ENCODE measurements at regions not wholly inside any gene's neighbourhood (a gene's known extent, or its start where the extent isn't known, plus 50 kb on each side); places are given as distances from the start of the nearest gene placed in this dataset.
"Not testable (repeated sequence)": the region's sequence is repeated elsewhere in the genome, so short reads cannot be mapped to it uniquely, and the experiment has no call there.

DNA sequence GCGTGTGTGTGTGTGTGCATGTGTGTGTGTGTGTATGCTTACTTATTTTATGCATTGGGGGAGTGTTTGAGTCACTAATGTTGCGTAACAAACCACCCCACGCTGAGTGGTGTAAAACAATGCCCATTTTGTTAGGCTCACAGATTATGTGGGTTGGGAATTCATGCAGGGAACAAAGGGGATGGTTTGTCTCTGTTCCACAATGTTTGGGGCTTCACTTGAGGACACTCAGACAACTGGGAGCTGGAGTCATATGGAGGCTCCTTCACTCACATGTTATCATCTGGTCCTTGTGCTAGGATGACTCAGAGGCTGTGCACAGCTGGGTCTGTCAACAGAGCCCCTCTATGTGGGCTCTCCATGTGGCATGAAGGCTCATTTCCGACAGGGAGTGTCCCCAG lies 51.3 kb upstream of the LARGE1 start:
- no peak for DNase-seq

DNA sequence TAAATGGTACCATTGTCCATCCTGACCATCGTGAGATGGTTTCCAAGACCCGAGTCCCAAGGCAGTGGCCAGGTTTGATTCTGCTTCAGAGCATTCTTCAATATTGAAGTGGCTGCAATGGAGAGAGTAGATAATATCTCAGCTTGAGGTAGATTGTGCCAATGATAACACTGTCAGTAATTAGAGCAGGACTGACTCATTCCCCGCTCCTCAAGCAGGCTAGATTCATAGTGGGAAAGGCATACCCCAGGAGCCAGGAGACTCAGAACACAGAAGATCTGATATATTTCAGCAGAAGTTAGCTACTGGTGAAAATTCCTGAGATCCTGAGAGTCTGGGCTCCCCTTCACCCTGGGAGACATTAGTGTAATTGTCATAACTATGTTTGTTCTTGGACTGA lies 55.6 kb upstream of the LARGE1 start:
- no peak for DNase-seq

DNA sequence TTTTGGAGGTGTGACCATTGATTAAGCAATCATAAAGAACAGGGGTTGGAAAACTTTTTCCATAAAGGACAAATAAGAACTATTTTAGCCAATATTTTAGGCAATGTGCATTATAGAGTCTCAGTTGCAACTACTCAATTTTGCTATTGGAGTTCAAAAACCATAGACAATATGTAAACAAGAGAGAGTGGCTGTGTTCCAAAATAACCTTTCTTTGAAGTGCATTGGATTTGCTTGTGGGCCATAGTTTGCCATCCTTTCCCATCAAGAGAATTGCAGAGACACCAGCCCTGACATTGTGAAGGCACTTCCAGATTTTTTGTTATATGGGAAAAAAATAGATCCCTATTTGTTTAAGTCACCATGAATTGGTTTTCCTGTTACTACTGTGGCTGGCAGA lies 63.3 kb upstream of the LARGE1 start:
- DNase-seq = no peak

DNA sequence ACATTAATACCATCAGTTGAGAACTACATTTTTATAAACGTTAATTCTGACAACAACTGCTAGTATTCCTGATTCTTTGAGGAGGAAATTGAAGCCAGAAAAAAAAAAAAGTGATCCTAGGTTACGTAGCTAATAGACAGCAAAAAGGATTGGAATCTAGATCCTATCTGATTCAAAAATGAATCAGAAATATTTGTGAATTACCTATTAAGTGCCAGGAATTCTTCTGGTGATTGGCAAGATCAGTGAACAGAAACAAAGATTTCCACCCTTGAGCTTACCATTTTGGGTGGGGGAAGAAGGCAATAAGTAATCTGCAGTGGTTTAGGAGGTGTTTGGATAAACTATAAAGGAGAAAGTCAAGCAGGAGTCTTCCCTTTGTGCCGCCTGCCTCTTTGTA lies 63.9 kb upstream of the LARGE1 start:
- no peak for DNase-seq

DNA sequence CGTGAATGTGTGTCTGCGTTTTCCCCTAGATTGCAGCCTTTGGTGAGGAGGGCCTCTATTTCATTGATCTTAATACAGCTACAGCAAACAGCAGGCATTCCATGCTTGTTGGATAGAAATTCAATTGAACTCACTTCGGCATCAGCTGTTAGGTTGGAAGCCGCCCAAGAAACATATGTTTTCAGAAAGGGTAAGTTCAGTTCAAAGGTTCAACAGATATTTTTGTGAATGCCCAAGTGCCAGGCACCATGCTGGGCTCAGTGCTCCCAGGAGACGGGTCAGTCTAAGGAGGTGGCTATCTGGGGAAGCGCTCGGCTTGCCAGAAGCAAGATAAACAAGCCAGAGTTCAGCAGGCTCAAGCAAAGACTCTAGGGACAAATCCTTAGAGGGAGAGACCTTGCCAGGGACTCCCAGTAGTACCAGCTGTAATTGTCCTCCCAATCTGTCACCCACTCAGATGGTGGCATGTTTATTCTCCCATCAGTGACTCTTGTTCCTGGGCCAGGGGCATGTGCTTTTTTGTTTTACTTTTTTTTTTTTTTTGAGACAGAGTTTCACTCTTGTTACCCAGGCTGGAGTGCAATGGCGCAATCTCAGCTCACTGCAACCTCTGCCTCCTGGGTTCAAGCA lies 64.5 kb upstream of the LARGE1 start:
- DNase-seq = no peak

DNA sequence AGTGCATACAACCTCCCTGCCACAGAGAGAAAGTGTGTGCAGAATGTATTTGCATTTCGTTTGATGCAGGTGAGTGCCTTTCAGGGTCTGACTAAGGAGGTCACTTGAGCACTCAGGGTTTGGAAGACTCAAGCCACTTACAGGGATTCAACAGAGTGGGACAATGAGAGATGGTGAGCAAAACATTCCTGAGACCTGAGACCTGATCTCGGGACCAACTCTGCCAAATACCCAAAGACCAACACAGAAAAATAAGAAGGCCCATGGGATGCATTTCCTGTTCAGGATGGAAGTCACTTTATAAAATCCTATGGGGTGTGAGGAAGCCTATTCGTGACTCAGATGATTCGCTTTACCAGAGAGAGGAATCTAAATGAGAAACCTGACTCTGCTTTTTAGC lies 65.2 kb upstream of the LARGE1 start:
- DNase-seq = no peak

DNA sequence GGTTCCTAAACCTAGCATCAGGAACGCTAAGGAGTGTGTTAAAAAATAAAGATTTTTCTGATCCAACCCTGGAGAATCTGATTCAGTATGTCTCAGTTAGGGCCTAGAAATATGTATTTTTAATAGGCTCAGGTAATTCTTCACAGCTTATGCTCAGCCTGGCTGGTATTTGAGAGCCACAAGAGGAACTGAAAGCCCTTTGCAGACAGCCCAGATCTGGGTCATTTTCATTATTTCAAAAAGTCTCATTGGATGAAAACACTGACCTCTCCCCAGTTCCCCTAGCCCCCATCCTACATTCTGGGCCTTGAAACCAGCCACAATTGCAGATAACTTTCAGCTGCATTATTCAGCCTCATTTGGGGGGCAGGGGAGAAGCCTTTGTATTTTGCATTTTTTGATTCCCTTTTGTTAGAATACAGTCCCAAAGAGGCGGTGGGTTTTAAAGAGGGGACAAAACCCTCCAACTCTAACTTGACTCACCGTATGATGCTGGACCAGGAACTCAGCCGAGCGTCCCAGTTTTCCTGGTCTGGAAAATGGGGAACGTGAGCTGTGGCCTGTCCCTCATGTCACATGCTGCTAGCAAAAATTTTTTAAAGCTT lies 66.0 kb upstream of the LARGE1 start:
- no peak for DNase-seq

DNA sequence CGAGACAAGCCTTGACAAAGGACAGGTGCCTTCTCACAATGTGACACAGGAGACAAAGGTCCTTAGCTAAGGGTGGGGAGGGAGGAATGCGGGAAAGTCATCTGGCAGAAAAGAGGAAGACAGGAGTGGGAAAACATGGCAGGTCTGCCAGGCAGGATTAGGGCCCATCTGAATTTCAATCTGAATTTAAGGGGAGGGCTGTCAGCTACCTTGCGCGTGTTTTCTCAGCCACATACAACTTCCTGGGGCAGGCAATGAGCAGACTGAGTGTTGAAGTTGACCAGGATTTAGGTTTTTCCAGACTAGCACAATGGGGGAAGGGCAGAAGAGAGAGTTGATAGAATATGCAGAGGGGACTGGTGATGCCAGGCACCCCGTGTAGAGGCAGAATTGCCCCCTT lies 66.7 kb upstream of the LARGE1 start:
- DNase-seq = no peak

DNA sequence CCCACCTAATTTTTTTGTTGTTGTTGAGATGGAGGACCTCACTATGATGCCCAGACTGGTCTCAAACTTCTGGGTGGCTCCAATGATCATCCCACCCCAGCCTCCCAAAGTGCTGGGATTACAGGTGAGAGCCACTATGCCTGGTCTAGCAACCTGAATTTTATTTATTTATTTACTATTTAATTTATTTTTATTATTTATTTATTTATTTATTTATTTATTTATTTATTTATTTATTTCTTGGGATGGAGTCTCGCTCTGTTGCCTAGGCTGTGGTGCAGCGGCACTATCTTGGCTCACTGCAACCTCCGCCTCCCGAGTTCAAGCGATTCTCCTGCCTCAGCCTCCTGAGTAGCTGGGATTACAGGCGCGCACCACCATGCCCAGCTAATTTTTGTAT lies 69.0 kb upstream of the LARGE1 start:
- DNase-seq = not testable (repeated sequence)

DNA sequence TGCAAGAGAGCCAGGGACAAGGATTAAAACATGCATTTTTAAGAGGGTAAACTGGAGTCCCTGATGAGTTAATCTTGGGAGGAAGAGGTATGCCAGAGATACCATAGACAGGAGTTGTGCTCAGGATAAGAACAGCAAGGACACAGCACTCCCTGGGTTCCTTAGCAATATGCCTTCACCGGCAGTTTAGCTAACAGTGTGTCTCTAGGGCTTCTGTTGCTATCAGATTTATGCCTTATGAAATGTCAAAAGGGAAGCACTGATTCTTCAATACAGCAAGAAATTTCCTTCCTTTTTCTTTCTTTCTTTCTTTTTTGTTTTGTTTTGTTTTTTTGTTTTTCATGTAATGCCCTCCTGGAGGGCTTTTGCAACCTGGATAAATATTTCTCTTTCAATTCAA lies 71.3 kb upstream of the LARGE1 start:
- DNase-seq = no peak

DNA sequence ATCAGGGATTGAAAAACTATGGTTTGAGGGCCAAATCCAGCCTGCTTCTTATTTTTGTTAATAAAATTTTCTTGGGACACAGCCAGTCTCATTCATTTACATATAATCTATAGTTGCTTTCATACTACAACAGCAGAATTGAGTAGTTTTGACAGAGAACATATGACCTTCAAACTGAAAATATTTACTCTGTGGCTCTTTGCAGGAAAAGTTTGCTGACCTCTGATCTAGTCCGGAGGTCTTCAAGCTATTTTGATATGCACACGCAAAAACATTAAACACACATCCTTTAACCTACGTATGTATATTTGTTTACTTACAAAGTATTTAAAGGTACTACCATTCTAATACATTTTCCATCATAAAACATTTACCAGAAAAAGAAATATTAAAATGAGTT lies 76.5 kb upstream of the LARGE1 start:
- DNase-seq = no peak

DNA sequence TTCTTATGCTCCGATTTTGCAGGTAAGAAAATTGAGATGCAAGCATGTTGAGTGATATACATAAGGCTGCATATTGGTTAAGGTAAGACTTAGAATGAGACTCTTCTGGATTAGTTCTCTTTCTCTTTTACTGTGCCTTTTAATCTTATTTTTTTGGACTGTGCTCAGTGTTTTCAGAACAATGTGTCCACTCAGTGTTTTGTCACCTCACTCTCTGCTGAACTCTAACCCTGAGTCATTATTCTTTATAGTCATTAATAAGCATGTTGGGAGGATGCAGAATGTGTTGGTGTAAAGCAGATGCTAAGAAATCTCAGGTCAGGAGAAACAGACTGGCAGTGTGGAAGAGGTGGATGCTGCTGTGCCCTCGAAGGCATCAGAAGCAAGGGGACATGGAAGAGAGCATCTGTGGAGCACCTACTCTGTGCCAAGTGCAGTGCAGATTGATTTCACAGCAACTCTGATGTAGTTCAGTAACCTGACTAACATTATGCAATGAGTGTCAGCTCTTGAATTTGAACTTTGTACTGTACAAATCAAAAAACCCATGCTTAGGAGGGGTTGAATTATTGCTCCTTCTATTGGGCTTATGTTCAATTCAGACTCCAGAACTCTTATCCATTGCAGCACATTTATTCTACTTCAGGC lies 80.7 kb upstream of the LARGE1 start:
- no peak for DNase-seq

DNA sequence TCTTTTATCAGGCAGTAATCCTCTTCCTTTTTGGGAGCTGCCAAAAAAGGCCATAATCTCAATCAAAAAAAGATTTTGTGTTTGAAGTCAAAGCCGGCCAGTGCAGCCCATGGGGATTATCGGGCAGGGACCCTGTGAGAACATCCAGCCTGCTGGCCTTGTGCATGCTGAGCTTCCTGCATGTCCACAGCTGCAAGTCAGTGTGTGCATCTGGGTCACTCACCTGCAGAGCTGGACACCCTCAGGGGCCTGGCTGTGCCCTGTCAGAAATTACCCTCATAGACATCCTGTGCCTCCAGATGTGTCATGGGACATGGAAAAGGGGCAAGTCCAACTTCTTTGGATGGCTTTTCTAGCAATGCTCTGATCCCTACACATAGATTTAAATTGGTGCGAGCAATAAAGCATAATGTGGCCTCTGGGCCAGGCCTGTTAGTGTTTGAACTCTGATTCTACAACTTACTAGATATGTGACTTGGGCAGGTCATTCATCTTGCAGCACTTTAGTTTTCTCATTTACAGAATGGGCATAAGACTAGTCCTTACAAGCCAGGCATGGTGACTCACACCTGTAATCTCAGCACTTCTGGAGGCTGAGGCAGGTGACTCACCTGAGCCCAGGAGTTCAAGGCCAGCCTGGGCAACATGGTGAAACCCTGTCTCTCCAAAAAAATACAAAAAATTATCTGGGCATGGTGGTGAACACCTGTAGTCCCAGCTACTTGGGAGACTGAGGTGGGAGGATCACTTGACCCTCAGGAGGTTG lies 81.6 kb upstream of the LARGE1 start:
- no peak for DNase-seq

DNA sequence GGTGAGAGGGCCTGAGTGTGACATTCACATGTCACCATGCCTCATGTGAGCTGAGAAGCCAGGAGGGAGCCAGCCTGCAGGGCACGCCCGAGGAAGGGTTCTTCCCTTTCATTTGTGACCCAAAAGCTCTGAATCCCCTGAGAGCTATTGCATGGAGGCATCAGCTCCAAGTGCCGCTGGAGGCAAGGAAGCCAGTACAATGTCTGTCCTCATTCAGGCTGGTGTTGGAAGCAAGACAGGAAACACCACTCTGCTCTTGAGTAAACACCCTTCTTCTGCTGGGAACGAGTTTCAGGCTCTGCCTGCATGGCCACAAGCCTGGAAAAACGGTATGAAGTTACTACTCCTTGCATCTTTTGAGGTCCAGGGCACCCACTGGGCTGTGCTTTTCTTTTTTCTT lies 83.8 kb upstream of the LARGE1 start:
- no peak for DNase-seq

DNA sequence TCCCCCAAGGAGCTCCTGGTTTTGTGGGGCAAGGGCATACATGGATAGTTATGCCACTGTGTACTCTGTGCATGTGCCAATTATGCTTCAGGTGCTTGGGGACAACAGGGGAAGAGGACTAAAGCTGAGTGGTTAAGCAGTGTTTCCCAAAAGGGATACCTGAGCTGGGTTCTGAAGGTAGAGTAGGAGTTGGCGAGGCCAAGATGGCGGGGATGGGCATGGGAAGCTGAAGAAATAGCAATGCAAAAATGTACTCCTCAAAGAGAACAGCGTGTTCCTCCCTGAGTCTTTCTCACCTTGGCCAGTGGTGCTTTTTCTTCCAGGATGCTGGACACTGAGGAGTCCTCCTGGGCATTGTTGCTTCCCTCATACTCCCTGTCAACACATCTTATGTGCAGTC lies 90.0 kb upstream of the LARGE1 start:
- no peak for DNase-seq

DNA sequence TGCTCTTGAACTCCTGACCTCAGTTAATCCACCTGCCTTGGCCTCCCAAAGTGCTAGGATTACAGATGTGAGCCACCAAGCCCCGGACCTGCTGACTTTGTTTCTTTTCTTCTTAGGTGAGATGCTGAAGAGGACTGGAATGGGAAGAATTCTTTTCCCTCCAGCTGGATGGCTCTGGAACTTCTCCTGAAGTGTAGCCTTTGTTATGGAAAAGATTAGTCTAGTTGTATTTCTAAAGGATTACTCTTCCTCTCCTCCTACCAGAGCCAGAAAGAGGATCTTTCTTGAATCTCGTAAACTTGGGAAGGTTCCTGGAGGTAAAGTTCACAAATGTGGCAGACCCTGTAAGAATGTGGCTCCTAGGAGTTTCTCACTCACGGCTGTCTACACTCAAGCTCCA lies 95.4 kb upstream of the LARGE1 start:
- no peak for DNase-seq

DNA sequence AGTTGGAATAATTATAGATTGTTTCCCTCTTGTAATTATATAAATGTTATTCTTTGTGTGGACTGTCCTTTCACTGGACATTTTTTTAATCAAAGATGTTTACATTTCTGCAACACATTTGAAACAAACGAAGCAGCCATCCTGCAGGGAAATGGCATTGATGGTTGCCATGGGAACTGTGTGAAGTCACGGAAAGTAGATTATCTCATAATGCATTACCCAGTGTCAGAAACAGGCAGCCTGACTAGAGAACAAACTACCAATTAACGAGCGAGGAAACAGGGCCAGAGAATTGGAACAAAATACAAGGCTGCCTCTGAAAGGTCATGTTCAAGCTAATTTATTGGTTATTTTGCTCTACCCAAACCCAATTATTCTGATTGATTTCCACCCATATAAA lies 96.9 kb upstream of the LARGE1 start:
- DNase-seq = no peak

DNA sequence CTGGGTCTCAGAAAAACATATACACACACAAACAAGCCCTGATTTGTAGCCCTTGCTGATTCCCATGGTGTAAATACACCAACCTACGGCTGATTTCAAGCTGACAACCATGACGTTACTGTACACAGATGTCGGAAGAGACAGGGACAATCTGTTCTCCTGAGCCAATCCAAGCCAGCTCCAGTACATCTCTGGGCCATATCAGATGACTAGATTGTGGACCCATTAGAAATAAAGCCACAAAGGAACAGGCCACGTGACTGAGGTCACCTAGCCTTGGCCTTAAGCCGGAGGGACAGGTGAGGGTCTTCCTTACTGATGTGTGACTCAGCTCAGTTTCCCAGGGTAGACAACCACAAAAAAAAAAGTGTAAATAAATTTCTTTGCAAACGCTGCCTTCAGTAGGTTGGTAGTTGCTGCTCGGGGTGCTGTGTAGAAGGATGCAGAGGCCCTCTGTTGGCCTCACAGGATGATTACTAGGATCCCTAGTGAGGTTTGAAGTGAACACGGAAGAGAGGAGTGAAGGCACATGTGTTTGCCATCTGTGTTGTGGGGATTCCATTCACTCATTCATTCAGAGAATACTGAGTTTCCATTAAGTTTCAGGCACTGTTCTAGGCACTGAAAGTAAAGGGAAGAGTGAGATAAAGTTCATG lies 99.0 kb upstream of the LARGE1 start:
- no peak for DNase-seq

DNA sequence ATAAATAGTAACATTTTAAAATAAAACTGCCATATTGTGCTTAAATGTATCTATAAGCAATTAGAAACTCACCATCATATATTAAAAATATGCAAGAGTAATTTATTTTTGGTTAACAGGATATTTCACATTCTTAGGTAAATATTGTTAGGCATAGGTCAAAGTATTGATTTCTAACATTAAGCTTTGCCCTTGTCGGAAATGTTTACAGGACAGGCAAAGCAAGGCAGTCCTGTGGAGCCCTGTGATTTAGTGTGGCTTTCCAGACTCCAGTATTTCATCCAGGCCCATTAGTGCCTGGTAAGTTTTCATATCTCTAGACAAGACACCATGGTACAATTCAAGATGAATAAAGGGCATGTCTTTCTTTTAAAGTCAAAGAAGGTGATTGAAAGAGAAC lies 114.9 kb upstream of the LARGE1 start:
- no peak for DNase-seq

DNA sequence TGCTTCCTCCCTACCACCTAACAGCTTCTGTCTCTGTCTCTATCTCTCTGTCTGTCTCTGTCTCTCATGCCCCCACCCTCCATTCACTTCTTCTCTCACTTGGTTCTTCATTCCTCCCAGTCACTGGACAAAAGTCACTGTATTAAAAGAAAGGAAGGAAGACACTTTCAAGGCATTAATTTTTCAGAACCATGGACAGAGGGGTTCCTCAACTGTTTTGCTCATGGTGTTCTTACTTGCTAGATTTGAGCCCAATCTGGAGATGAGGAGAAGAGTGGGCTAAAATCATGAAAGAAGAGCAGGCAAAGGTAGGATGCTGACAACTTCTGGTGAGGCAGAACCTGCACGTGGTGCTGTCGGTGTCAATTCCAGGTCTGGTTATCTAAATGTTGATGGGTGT lies 116.7 kb upstream of the LARGE1 start:
- DNase-seq = no peak

DNA sequence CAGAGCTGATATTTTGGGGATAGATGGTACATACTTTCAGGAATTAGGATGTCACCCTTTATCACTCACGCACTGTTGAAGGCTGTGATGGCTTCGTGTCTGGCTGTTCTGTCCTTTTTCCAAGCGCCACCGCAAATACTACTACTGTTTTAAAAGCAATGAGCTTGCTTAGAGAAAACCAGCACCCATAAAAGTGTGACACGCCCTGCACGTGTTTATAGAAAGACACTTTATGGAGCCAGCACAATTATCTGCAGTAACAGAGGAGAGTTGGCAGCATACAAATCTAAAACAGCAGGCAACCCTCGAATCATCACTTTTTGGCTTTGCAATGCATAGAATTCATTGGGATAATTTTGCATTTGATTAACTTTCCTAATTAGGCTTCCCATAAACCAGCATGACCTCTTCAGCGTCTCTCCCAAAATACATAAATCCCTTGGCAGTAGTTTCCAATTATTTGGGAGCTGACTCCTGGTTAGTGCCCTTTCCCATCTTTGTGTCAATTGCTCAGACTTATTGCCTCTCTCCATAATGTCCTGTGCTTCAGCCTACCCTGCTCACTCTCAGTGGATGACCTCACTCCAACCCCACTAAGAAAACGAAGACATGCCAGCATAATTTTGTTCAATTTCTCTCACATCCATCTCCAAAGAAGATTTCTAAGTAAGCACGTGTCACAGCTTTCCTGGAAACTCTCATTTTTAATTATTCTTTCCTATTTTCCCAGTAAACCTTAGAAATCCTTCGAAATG lies 118.7 kb upstream of the LARGE1 start:
- no peak for DNase-seq

DNA sequence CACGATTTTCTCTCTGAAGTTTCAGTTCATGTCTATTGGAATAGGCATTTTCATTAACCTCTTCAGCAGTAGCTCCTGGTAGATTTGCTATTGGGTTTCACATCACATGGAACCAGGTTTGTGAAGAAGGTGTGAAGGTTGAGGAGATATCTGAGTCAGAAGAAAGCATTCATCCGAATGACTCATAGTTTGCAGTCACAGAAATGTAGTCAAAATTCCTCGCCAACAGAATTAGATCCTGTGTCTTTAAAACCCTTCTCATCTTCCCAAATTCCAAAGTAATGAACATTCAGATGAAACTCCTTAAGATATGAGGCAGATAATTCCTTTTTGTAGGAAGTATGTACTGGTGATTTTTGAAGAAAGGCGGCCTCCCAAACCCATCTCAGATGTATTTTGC lies 125.0 kb upstream of the LARGE1 start:
- no peak for DNase-seq

Measured in stimulated activated CD4-positive, alpha-beta T cell treated with anti-CD3 and anti-CD28 coated beads, Interleukin-4, amount 100 ng/mL, for 24 hours (primary cell).